MM.1S (cell line): ENCODE measurements at regions not wholly inside any gene's neighbourhood (a gene's known extent, or its start where the extent isn't known, plus 50 kb on each side); places are given as distances from the start of the nearest gene placed in this dataset.

Experiments used
- DNase-seq: peaks from one replicate; pipeline ENCODE4 v3.0.0-alpha.2; 2015
- H2AFZ ChIP-seq: fragments of 300-600 bp; sonication (generic); 2 replicates; pipeline ENCODE4 v1.6.0; 2016; ENCODE audit warnings: antibody characterized with exemption, low read length
- H3F3A ChIP-seq: fragments of 300-600 bp; sonication (generic); 2 replicates; pipeline ENCODE4 v1.6.1; 2016; ENCODE audit warnings: mild to moderate bottlenecking, antibody characterized with exemption, low read length, moderate library complexity, mixed read lengths; ENCODE audit not compliant: insufficient read depth
- H3K27ac ChIP-seq: fragments of 300-600 bp; sonication (generic); 2 replicates; pipeline ENCODE4 v1.5.1; 2016; ENCODE audit warnings: mild to moderate bottlenecking, low read length
- H3K27me3 ChIP-seq: fragments of 300-600 bp; sonication (generic); replicated peaks from 2 replicates; pipeline ENCODE4 v1.6.0; 2016; ENCODE audit warnings: low read length; ENCODE audit not compliant: insufficient read depth
- H3K36me3 ChIP-seq: fragments of 300-600 bp; sonication (generic); replicated peaks from 2 replicates; pipeline ENCODE4 v1.6.1; 2016; ENCODE audit warnings: mild to moderate bottlenecking, low read length, mixed read lengths; ENCODE audit not compliant: insufficient read depth
- H3K4me1 ChIP-seq: fragments of 300-600 bp; sonication (generic); 2 replicates; pipeline ENCODE4 v1.6.1; 2016; ENCODE audit warnings: low read length, mixed read lengths
- H3K4me2 ChIP-seq: fragments of 300-600 bp; sonication (generic); 2 replicates; pipeline ENCODE4 v1.6.0; 2016; ENCODE audit warnings: low read depth, low read length
- H3K4me3 ChIP-seq: fragments of 300-600 bp; sonication (generic); 2 replicates; pipeline ENCODE4 v1.5.1; 2016; ENCODE audit warnings: low read length, mixed read lengths
- H3K79me2 ChIP-seq: fragments of 300-600 bp; sonication (generic); 2 replicates; pipeline ENCODE4 v1.6.1; 2016; ENCODE audit warnings: mixed run types, low read length, mixed read lengths
- H3K9ac ChIP-seq: fragments of 300-600 bp; sonication (generic); 2 replicates; pipeline ENCODE4 v1.6.1; 2016; ENCODE audit warnings: low read length, mixed read lengths
- H3K9me2 ChIP-seq: fragments of 300-600 bp; sonication (generic); replicated peaks from 2 replicates; pipeline ENCODE4 v1.6.1; 2016; ENCODE audit warnings: mild to moderate bottlenecking, low read length, mixed read lengths; ENCODE audit not compliant: insufficient read depth
- H3K9me3 ChIP-seq: fragments of 300-600 bp; sonication (generic); replicated peaks from 2 replicates; pipeline ENCODE4 v1.6.1; 2016; ENCODE audit warnings: mild to moderate bottlenecking, low read length, mixed read lengths; ENCODE audit not compliant: insufficient read depth
- H4K20me1 ChIP-seq: fragments of 300-600 bp; sonication (generic); 2 replicates; pipeline ENCODE4 v1.6.1; 2016; ENCODE audit warnings: mild to moderate bottlenecking, low read length, moderate library complexity, mixed read lengths; ENCODE audit not compliant: insufficient read depth
- EZH2 ChIP-seq: fragments of 300-600 bp; sonication (generic); optimal IDR thresholded peaks from 2 replicates; pipeline ENCODE3; 2017; ENCODE audit warnings: low read depth, mild to moderate bottlenecking, antibody characterized with exemption, low read length, mixed read lengths
- EZH2phosphoT487 ChIP-seq: fragments of 300-600 bp; sonication (generic); IDR thresholded peaks from 2 replicates; pipeline ENCODE4 v1.6.1; 2018; ENCODE audit warnings: antibody characterized with exemption, low read length
- TF ChIP-seq, protein P1 (sequence below): fragments of 300-600 bp; sonication (generic); IDR thresholded peaks from 2 replicates; pipeline ENCODE4 v1.5.1; 2016; ENCODE audit warnings: antibody characterized with exemption, low read length, mixed read lengths

DNA sequence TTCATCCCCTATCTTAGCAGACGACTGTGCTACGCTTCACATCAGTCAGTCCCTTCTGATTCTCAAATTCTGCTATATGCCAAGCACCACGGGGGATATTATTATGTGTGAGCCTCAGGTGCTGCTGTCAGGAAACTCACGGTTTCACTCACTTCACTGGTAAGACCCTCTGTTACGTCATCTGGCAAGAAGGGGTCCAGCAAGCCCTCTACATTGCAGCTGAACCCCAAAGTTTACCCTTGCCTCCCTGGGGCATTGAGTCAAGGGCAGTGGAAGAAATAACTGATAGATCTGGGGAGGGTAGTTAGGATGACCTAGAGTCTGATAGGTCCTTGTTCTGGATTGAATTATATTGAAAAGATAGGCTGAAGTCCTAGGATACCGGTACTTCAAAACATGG is 237.4 kb downstream of the RRAGC start:
- no peaks in the 10 kb centered on the region for H3K79me2 ChIP-seq

DNA sequence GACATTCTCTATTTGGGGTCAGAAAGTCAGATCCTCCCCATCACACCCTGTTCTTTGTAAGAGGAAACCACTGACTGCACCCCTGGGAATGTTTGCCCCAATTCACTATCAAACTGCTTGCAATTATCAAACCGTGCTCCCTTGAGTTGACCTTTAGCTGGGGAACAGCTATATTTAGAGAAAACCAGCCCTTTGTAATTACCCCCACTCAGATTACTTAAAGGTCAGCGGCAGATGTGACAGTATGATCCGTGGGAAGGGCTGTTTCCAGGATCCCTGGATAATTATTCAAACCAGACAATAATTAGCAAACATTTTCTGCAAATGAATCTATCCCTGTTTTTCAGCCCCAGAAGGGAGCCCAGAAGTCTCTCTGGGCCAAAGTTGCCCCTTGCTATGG is 242.7 kb downstream of the RRAGC start:
- DNase-seq = no peak
- Histone ChIP-seq H3K27ac (no peak overlapping the region), H3K4me3 (no peak overlapping the region), H3K4me2 (no peak overlapping the region), H4K20me1 (no peaks in the 10 kb centered on the region), H3K79me2 (no peaks in the 10 kb centered on the region), H3K27me3 (no peaks in the 10 kb centered on the region), H3K4me1 (no peaks in the 10 kb centered on the region), H2AFZ (no peak overlapping the region), H3K36me3 (no peaks in the 10 kb centered on the region), H3F3A (no peaks in the 10 kb centered on the region), H3K9me3 (no peaks in the 10 kb centered on the region), H3K9ac (no peak overlapping the region), H3K9me2 (no peaks in the 10 kb centered on the region)
- no peak for TF ChIP-seq EZH2phosphoT487
- no peak for TF ChIP-seq EZH2
- TF ChIP-seq, protein P1, sequence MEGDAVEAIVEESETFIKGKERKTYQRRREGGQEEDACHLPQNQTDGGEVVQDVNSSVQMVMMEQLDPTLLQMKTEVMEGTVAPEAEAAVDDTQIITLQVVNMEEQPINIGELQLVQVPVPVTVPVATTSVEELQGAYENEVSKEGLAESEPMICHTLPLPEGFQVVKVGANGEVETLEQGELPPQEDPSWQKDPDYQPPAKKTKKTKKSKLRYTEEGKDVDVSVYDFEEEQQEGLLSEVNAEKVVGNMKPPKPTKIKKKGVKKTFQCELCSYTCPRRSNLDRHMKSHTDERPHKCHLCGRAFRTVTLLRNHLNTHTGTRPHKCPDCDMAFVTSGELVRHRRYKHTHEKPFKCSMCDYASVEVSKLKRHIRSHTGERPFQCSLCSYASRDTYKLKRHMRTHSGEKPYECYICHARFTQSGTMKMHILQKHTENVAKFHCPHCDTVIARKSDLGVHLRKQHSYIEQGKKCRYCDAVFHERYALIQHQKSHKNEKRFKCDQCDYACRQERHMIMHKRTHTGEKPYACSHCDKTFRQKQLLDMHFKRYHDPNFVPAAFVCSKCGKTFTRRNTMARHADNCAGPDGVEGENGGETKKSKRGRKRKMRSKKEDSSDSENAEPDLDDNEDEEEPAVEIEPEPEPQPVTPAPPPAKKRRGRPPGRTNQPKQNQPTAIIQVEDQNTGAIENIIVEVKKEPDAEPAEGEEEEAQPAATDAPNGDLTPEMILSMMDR = no peak

More for the DNA sequence above, 237.4 kb downstream of the RRAGC start:
- no peak for TF ChIP-seq EZH2
- TF ChIP-seq EZH2phosphoT487 = no peak
- TF ChIP-seq, protein P1 = no peak
- Histone ChIP-seq H3K9me2 (no peaks in the 10 kb centered on the region), H3K4me1 (no peaks in the 10 kb centered on the region), H3K4me3 (no peak overlapping the region), H4K20me1 (no peaks in the 10 kb centered on the region), H3K27ac (no peak overlapping the region), H3F3A (no peaks in the 10 kb centered on the region), H2AFZ (no peak overlapping the region), H3K27me3 (no peaks in the 10 kb centered on the region), H3K9me3 (no peaks in the 10 kb centered on the region), H3K36me3 (no peaks in the 10 kb centered on the region), H3K4me2 (no peak overlapping the region), H3K9ac (no peak overlapping the region)
- no peak for DNase-seq

DNA sequence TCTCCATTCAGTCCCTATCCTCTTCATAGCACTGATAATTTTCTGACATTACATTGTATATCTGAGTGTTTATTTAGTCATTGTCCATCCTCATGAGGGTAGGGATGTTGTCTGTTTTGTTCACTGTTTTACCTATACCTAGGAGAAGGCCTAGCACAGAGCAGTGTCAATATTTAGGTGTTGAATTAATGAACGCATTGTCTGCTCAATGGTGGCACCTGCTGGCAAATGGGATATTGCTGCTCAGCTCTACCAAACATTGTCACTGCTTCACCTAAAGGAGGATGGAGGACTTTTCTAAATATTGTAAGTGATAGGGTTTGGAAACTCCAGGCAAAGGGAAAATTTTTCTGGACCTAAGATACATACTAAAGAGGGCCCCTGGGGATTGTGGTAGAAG is 243.9 kb downstream of the RRAGC start:
- Histone ChIP-seq H3F3A (no peaks in the 10 kb centered on the region), H4K20me1 (no peaks in the 10 kb centered on the region), H2AFZ (no peak overlapping the region), H3K4me3 (no peak overlapping the region), H3K27me3 (no peaks in the 10 kb centered on the region), H3K9me3 (no peaks in the 10 kb centered on the region), H3K79me2 (no peaks in the 10 kb centered on the region), H3K9me2 (no peaks in the 10 kb centered on the region), H3K36me3 (no peaks in the 10 kb centered on the region), H3K27ac (no peak overlapping the region), H3K4me1 (no peaks in the 10 kb centered on the region), H3K4me2 (no peak overlapping the region), H3K9ac (no peak overlapping the region)
- TF ChIP-seq EZH2 = no peak
- TF ChIP-seq, protein P1 = peak; percentile 29
- no peak for DNase-seq
